ENCODE measurements at regions not wholly inside any gene's neighbourhood (a gene's known extent, or its start where the extent isn't known, plus 50 kb on each side); places are given as distances from the start of the nearest gene placed in this dataset.

DNA sequence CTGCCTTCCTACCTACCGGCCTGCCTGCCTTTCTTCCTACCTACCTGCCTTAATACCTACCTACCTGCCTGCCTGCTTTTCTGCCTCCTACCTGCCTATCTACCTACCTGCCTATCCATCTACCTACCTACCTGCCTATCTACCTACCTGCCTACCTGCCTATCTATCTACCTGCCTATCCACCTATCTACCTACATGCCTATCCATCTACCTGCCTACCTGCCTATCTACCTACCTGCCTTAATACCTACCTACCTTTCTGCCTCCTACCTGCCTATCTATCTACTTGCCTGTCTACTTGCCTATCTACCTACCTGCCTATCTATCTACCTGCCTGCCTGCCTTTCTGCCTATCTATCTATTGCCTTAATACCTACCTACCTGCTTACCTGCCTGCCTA, 383.8 kb upstream of the PSMD7 start:
- no peaks in the 10 kb centered on the region for H3K9me3 ChIP-seq (ENCODE audit: control insufficient read depth, low read length)
- H3K27me3 ChIP-seq (ENCODE audit: control insufficient read depth, insufficient read depth, low read length), result no peaks in the 10 kb centered on the region
- no peak overlapping the region for H3K4me3 ChIP-seq (ENCODE audit: low read depth, low read length)
- no peaks in the 10 kb centered on the region for H3K36me3 ChIP-seq (ENCODE audit: control insufficient read depth, insufficient read depth, low read length)
- no peak for TF ChIP-seq CTCF (IDR thresholded peaks at IDR 0.05)
- no peak overlapping the region for H3K27ac ChIP-seq
- H3K4me1 ChIP-seq, result no peaks in the 10 kb centered on the region
- no peaks in the 10 kb centered on the region for H3K79me2 ChIP-seq
- H2AFZ ChIP-seq, result no peak overlapping the region
- no peak overlapping the region for H3K4me2 ChIP-seq (ENCODE audit: low read length)
- H3K9ac ChIP-seq, result no peak overlapping the region

- Histone ChIP-seq H3K9ac (no peak overlapping the region), H3K36me3 (ENCODE audit: control insufficient read depth, insufficient read depth, low read length) (no peaks in the 10 kb centered on the region), H3K4me2 (ENCODE audit: low read length) (no peak overlapping the region), H3K9me3 (ENCODE audit: control insufficient read depth, low read length) (no peaks in the 10 kb centered on the region), H3K4me1 (no peaks in the 10 kb centered on the region), H3K27me3 (ENCODE audit: control insufficient read depth, insufficient read depth, low read length) (no peaks in the 10 kb centered on the region), H2AFZ (no peak overlapping the region), H3K79me2 (no peaks in the 10 kb centered on the region), H3K4me3 (ENCODE audit: low read depth, low read length) (no peak overlapping the region), H3K27ac (no peak overlapping the region)
- no peak for TF ChIP-seq CTCF (IDR thresholded peaks at IDR 0.05)
These were observed 384.3 kb upstream of the PSMD7 start for GRCh38 chr16:73912281-73912680.

GRCh38 chr16:73909529-73910035, 387.0 kb upstream of the PSMD7 start:
- H3K4me2 ChIP-seq (ENCODE audit: low read length), result no peak overlapping the region
- H3K4me3 ChIP-seq (ENCODE audit: low read depth, low read length), result no peak overlapping the region
- no peaks in the 10 kb centered on the region for H3K4me1 ChIP-seq
- TF ChIP-seq CTCF (IDR thresholded peaks at IDR 0.05), result no peak
- no peaks in the 10 kb centered on the region for H3K36me3 ChIP-seq (ENCODE audit: control insufficient read depth, insufficient read depth, low read length)
- no peaks in the 10 kb centered on the region for H3K27me3 ChIP-seq (ENCODE audit: control insufficient read depth, insufficient read depth, low read length)
- no peaks in the 10 kb centered on the region for H3K9me3 ChIP-seq (ENCODE audit: control insufficient read depth, low read length)
- H3K79me2 ChIP-seq, result no peaks in the 10 kb centered on the region
- no peak overlapping the region for H2AFZ ChIP-seq
- no peak overlapping the region for H3K27ac ChIP-seq
- H3K9ac ChIP-seq, result no peak overlapping the region

DNA sequence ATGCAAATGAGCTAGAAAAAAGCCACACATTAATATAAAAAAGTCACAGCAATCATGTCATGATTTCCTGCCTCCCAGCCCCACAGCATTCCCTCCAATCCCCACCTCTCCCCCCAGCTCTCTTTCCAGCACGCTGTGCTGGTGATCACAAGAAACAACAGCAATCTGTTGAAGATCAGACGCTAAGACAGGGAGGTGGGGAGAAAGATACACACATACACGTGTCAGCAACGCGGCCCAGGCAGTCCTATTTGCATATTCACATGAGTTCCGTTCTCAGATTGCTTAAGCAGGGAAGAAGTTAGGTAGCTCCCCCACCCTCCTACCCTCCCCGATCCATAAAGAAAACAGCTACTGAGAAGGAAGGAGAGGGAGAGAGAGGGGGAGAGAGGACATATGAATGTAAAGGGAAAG, 405.5 kb upstream of the PSMD7 start:
- TF ChIP-seq CTCF (IDR thresholded peaks at IDR 0.05), result no peak
- no peaks in the 10 kb centered on the region for H3K9me3 ChIP-seq (ENCODE audit: control insufficient read depth, low read length)
- no peak overlapping the region for H3K4me2 ChIP-seq (ENCODE audit: low read length)
- H3K27me3 ChIP-seq (ENCODE audit: control insufficient read depth, insufficient read depth, low read length), result no peaks in the 10 kb centered on the region
- H3K4me1 ChIP-seq, result no peaks in the 10 kb centered on the region
- H3K79me2 ChIP-seq, result no peaks in the 10 kb centered on the region
- H2AFZ ChIP-seq, result peak overlapping the region; percentile 33
- no peaks in the 10 kb centered on the region for H3K36me3 ChIP-seq (ENCODE audit: control insufficient read depth, insufficient read depth, low read length)
- H3K27ac ChIP-seq, result no peak overlapping the region
- no peak overlapping the region for H3K4me3 ChIP-seq (ENCODE audit: low read depth, low read length)
- H3K9ac ChIP-seq, result no peak overlapping the region
